ENCODE measurements at regions not wholly inside any gene's neighbourhood (a gene's known extent, or its start where the extent isn't known, plus 50 kb on each side); places are given as distances from the start of the nearest gene placed in this dataset.

DNA sequence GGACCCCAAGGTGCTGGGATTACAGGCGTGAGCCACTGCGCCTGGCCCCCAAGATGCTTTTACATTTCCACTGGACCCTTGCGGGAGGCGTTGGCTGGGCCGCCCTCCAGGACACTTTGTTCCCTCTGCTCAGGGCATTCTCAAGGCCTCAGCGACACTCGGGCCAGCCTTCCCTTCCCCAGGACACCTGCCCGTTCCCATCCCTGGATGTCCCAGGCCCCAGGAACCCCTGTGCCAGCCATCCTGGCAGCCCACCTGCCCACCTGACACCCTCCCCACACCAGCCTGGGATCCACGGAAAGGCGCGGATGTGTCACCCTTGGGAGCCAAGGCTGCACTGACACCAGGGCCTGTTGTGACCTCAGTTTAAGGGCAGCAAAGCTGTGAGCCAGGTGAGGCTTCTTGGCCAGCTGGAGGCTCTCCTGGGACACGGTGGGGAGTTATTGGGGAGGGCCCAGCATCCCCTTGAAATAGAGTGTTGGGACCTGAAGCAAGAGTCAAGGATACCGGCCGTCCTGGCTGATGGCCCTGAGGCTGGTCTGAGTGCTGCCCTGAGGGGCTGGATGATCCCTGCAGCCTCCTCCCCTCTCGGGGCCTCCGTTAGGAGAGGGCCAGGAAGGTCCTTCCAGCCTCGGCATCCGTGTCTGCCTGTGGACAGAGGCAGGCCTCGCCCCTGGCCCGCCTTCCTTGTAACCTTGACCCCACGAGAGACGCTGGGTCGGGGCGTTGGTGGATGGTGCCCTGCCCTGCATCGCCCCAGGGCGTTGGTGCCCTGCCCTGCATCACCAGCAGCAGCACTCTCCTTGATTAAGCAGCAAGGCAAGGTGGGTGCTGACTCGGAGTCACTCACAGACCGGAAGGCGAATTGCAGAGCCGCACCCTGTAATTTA, 84.2 kb upstream of the BHLHE23 start:
- no peak for DNase-seq (ENCODE audit: low read depth, low spot score)
- H3K27me3 ChIP-seq (ENCODE audit: insufficient read depth, insufficient read length) = peaks cover 5% of the 10 kb centered on the region
- H3K9me3 ChIP-seq (ENCODE audit: insufficient read depth, low read length) = no peaks in the 10 kb centered on the region
- peaks cover 9% of the 10 kb centered on the region for H3K4me1 ChIP-seq (ENCODE audit: insufficient read depth, insufficient read length)
- no peak overlapping the region for H3K4me3 ChIP-seq (ENCODE audit: insufficient read length, low read depth)
- no peaks in the 10 kb centered on the region for H3K36me3 ChIP-seq (ENCODE audit: insufficient read depth, insufficient read length, low read length)
- TF ChIP-seq ZNF274 (IDR thresholded peaks at IDR 0.05; ENCODE audit: low read depth, low read length) = no peak
- no peak for TF ChIP-seq YY1 (IDR thresholded peaks at IDR 0.05; ENCODE audit: insufficient read depth, insufficient read length)
- TF ChIP-seq SUZ12 (IDR thresholded peaks at IDR 0.05; ENCODE audit: extremely low read depth, insufficient read depth, insufficient read length) = no peak
- no peak overlapping the region for H3K9ac ChIP-seq (ENCODE audit: insufficient read length, low read depth)

DNA sequence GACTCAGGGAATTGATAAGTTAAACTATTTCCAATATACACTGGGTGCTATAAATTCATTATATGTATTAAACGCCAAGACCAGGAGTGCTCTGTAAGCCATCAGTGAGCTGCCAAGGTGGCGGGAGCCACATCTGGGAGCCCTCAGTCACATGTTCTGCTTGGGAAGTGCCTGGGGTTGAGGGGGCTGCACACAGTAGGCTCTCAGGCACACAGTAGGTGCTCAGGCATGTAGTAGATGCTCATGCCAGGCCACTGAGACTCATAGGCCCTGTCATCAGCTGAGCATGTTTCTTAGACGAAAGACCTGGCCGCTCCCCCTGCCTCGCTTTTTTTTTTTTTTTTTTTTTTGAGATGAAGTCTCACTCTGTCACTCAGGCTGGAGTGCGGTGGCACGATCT, 83.3 kb upstream of the BHLHE23 start:
- Histone ChIP-seq H3K4me1 (ENCODE audit: insufficient read depth, insufficient read length) (peaks cover 12% of the 10 kb centered on the region), H3K36me3 (ENCODE audit: insufficient read depth, insufficient read length, low read length) (no peaks in the 10 kb centered on the region), H3K4me3 (ENCODE audit: insufficient read length, low read depth) (no peak overlapping the region), H3K9ac (ENCODE audit: insufficient read length, low read depth) (no peak overlapping the region), H3K9me3 (ENCODE audit: insufficient read depth, low read length) (no peaks in the 10 kb centered on the region), H3K27me3 (ENCODE audit: insufficient read depth, insufficient read length) (peaks cover 9% of the 10 kb centered on the region)
- no peak for TF ChIP-seq YY1 (IDR thresholded peaks at IDR 0.05; ENCODE audit: insufficient read depth, insufficient read length)
- no peak for TF ChIP-seq ZNF274 (IDR thresholded peaks at IDR 0.05; ENCODE audit: low read depth, low read length)
- no peak for TF ChIP-seq SUZ12 (IDR thresholded peaks at IDR 0.05; ENCODE audit: extremely low read depth, insufficient read depth, insufficient read length)
- no peak for DNase-seq (ENCODE audit: low read depth, low spot score)

DNA sequence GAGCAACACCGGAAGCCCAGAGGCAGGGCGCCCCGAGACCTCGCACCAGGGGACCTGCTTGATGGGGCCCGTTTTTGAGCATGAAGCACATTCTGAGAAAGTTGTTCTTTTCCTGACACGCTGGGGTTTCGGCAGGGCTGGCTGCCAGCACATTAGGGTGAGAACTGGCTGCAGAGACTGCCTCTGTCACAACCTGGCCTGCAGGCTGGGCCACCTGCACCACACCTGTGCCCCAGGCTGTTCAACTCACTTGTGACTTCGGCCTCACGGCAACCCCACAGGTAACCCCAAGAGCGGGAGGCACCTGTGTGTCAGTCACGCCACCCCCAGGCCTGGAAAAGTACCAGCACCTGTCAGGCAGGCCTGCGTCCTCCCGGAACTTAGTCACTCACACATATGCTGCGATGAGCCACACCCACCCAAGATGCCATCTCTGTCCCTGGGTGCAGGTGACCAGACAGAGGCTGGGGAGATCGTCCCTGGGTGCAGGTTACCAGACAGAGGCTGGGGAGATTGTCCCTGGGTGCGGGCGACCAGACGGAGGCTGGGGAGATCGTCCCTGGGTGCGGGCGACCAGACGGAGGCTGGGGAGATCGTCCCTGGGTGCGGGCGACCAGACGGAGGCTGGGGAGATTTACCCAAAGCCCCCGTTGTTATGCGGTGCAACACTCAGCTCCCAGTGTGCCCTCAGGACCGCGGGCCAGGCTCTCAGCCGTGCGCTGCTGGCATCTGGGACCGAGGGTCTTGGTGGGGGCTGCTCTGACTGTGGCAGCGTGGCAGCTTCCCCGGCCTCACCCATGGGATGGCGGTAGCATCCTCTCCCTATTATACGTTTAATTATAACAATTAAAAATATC, 82.5 kb upstream of the BHLHE23 start:
- H3K27me3 ChIP-seq (ENCODE audit: insufficient read depth, insufficient read length) = peaks cover 9% of the 10 kb centered on the region
- TF ChIP-seq ZNF274 (IDR thresholded peaks at IDR 0.05; ENCODE audit: low read depth, low read length) (no peak), SUZ12 (IDR thresholded peaks at IDR 0.05; ENCODE audit: extremely low read depth, insufficient read depth, insufficient read length) (no peak), YY1 (IDR thresholded peaks at IDR 0.05; ENCODE audit: insufficient read depth, insufficient read length) (no peak)
- no peak for DNase-seq (ENCODE audit: low read depth, low spot score)

DNA sequence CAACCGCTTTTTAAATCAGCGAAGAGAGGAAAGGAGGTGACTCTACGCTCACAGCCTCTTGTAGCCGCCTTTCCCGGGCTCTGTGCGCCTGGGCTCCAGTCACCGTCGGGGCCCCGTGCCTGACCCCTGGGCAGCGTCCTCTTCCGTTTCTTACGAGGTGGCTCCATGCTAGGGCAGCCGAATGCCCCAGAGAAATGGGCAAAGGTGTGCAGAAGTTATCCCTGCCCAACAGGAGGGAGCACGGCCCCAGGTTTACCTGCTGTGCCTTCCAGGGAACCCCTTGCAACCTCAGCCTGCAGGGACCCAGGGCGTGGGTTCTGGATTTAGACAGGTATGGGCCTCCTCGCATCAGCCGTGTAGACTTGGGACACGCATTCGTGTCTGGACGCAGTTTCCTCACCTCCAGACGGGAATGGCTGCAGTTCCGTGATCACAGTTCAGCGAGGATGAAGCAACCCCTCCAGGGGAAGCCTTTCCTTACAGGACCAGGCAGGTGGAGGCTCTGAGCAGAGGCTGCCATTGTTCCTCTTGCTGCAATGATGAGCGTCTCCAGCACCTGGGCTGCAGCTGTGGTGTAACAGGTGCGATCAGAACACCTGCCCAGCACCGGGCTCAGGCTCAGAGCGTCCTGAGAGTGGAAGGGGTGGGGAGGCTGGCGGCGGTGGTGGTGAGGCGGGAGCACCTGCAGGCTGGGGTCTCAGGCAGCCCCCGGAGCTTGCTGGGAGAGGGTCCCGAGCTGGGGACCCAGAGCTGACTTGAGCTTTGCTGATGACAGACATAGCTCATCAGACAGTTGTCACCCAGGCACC, 81.3 kb upstream of the BHLHE23 start:
- Histone ChIP-seq H3K9me3 (ENCODE audit: insufficient read depth, low read length) (no peaks in the 10 kb centered on the region), H3K4me3 (ENCODE audit: insufficient read length, low read depth) (no peak overlapping the region), H3K4me1 (ENCODE audit: insufficient read depth, insufficient read length) (peaks cover 14% of the 10 kb centered on the region), H3K36me3 (ENCODE audit: insufficient read depth, insufficient read length, low read length) (no peaks in the 10 kb centered on the region), H3K27me3 (ENCODE audit: insufficient read depth, insufficient read length) (peaks cover 15% of the 10 kb centered on the region), H3K9ac (ENCODE audit: insufficient read length, low read depth) (no peak overlapping the region)
- TF ChIP-seq ZNF274 (IDR thresholded peaks at IDR 0.05; ENCODE audit: low read depth, low read length) (no peak), YY1 (IDR thresholded peaks at IDR 0.05; ENCODE audit: insufficient read depth, insufficient read length) (no peak), SUZ12 (IDR thresholded peaks at IDR 0.05; ENCODE audit: extremely low read depth, insufficient read depth, insufficient read length) (no peak)
- DNase-seq (ENCODE audit: low read depth, low spot score) = no peak

More for the DNA sequence above, 82.5 kb upstream of the BHLHE23 start:
- H3K9me3 ChIP-seq (ENCODE audit: insufficient read depth, low read length) = no peaks in the 10 kb centered on the region
- no peak overlapping the region for H3K9ac ChIP-seq (ENCODE audit: insufficient read length, low read depth)
- H3K36me3 ChIP-seq (ENCODE audit: insufficient read depth, insufficient read length, low read length) = no peaks in the 10 kb centered on the region
- no peak overlapping the region for H3K4me3 ChIP-seq (ENCODE audit: insufficient read length, low read depth)
- peaks cover 11% of the 10 kb centered on the region for H3K4me1 ChIP-seq (ENCODE audit: insufficient read depth, insufficient read length)

DNA sequence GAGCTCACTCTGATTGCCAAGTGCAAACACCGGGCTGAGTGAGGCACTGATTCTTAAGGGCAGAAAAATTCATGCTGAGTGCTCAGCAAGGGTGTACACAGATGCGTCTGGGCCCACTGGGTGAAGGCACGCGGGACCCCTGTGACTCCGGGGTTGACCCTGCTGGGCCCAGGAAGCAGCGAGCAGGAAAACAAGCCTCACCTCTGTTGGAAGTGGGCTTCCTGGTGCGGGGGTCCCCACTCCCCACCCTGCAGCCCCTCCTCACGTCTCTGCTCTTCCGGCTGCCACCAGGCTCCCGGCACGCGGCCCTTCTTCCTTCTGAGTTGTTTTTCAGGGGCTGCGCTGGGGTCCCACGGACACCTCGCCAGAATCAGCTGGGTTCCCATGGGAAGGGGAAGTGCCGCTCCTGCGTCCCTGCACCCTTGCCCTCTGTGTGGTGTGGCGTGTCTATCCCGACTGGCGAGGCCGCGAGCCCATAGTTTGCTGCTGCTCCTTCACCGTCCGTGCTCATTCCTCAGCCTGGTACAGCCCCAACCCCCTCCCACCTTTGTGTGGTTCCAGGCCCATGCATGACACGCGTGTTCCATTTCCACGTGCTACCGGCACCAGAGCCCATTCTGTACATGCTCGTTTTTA, 80.6 kb upstream of the BHLHE23 start:
- peaks cover 20% of the 10 kb centered on the region for H3K4me1 ChIP-seq (ENCODE audit: insufficient read depth, insufficient read length)
- DNase-seq (ENCODE audit: low read depth, low spot score) = no peak
- no peaks in the 10 kb centered on the region for H3K9me3 ChIP-seq (ENCODE audit: insufficient read depth, low read length)
- H3K4me3 ChIP-seq (ENCODE audit: insufficient read length, low read depth) = no peak overlapping the region
- no peaks in the 10 kb centered on the region for H3K36me3 ChIP-seq (ENCODE audit: insufficient read depth, insufficient read length, low read length)
- H3K9ac ChIP-seq (ENCODE audit: insufficient read length, low read depth) = no peak overlapping the region
- peaks cover 21% of the 10 kb centered on the region for H3K27me3 ChIP-seq (ENCODE audit: insufficient read depth, insufficient read length)
- TF ChIP-seq YY1 (IDR thresholded peaks at IDR 0.05; ENCODE audit: insufficient read depth, insufficient read length) = no peak
- TF ChIP-seq ZNF274 (IDR thresholded peaks at IDR 0.05; ENCODE audit: low read depth, low read length) = no peak
- TF ChIP-seq SUZ12 (IDR thresholded peaks at IDR 0.05; ENCODE audit: extremely low read depth, insufficient read depth, insufficient read length) = no peak

DNA sequence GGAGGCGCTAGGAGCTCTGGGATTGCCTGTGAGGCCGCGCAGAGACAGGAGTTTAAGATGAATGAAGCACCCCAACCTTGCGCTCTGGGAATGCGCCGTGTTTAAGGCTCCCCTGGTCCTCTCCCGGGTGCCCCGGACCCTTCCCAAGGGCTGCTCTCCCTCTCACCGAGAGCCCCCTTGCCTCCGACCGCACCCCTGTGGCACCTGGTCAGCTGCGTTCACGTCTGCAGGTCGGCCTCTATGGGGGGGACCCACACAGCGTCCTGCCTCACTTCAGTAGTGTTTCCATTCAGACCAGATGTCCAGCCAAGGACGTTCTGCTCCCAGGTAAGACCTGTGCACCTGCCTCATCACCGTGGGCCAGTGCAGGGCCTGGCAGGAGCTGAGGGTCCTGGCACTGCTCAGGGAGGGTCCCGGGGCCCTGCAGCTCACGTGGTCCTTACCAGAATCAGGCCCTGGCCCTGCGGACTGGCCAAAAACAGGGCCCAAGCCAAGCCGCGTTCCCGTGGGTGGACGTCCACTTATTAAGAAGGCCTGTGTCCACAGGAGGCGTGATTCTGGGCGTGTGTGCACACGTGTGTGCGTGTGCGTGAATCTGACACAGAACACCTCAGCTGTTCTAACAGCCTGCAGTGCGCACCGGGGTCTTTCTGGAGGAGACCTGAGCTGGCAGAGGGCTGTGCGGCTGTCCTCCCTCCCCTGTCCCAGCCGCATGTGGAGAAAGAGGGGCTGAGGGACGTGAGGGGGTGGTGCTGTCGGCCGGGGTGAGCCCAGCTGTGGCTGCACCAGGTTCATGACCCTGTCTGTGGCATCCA, 79.9 kb upstream of the BHLHE23 start:
- Histone ChIP-seq H3K9ac (ENCODE audit: insufficient read length, low read depth) (no peak overlapping the region), H3K4me1 (ENCODE audit: insufficient read depth, insufficient read length) (peaks cover 20% of the 10 kb centered on the region), H3K36me3 (ENCODE audit: insufficient read depth, insufficient read length, low read length) (no peaks in the 10 kb centered on the region), H3K9me3 (ENCODE audit: insufficient read depth, low read length) (no peaks in the 10 kb centered on the region), H3K27me3 (ENCODE audit: insufficient read depth, insufficient read length) (peaks cover 28% of the 10 kb centered on the region), H3K4me3 (ENCODE audit: insufficient read length, low read depth) (no peak overlapping the region)
- no peak for DNase-seq (ENCODE audit: low read depth, low spot score)
- TF ChIP-seq ZNF274 (IDR thresholded peaks at IDR 0.05; ENCODE audit: low read depth, low read length) (no peak), SUZ12 (IDR thresholded peaks at IDR 0.05; ENCODE audit: extremely low read depth, insufficient read depth, insufficient read length) (no peak), YY1 (IDR thresholded peaks at IDR 0.05; ENCODE audit: insufficient read depth, insufficient read length) (no peak)

Measured in NT2/D1 (cell line).